Stimulated activated naive CD8-positive, alpha-beta T cell treated with anti-CD3 and anti-CD28 coated beads, Interleukin-15, Interleukin-2, amounts not matched to agents 100 U/mL and 50 U/mL, for 24 hours (primary cell): ENCODE measurements at regions not wholly inside any gene's neighbourhood (a gene's known extent, or its start where the extent isn't known, plus 50 kb on each side); places are given as distances from the start of the nearest gene placed in this dataset.
"Not testable (repeated sequence)": the region's sequence is repeated elsewhere in the genome, so short reads cannot be mapped to it uniquely, and the experiment has no call there.

Experiments used
- ATAC-seq: fragments of 150-1000 bp; cut with Tn5 transposase; one replicate; pipeline ENCODE4 v1.10.0; 2021
- DNase-seq: peaks from one replicate; pipeline ENCODE4 v3.0.0; 2021

DNA sequence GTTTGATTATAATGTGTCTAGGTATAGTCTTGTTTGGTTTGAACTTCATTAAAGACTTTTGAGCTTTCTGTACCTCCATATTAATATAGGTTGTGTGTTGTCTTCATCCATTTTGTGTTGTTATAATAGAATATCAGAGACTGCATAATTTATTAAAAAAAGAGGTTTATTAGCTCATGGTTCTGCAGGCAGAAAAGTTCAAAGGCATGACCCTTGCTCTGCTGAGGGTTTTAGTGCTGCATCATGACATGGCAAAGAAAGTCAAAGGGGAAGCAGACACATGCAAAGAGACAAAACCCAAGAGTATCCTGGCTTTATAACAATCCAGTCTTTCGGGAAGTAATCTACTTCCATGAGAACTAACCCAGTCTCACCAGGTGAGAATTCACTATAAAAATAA is 358.2 kb downstream of the EDEM1 start:
- no peak for ATAC-seq
- DNase-seq, result no peak

DNA sequence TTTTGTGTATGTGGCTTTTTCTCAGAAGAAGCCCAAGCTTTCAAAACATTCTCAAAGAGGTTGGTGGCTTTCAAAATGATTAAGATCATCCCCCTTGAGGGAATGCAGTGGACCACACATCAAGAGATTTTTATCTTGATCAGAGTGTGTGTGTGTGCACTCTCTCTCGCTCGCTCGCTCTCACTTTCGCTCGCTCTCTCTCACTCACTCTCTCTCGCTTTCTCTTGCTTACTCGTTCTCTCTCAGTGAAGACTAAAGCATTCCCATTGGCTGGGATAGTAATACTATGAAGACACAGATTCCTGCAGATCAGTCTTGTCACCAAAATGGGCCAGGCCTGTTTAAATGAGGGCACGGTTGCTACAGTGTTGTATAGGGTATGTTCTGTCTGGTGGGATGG is 365.7 kb downstream of the EDEM1 start:
- DNase-seq (no peak), ATAC-seq (no peak)

DNA sequence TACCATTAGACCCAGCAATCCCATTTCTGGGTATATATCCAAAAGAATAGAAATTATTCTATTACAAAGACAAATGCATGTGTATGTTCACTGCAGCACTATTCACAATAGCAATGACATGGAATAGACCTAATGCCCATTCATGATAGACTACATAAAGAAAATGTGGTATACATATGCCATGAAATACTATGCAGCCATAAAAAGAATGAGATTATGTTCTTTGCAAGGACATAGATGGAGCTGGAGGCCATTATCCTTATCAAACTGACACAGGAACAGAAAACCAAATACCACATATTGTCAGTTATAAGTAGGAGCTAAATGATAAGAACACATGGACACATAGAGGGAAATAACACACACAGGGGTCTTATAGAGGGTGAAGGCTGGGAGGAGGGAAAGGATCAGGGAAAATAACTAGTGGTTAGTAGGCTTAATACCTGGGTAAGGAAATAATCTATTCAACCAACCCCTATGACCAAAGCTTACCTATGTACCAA is 366.8 kb downstream of the EDEM1 start:
- DNase-seq (no peak), ATAC-seq (no peak)

DNA sequence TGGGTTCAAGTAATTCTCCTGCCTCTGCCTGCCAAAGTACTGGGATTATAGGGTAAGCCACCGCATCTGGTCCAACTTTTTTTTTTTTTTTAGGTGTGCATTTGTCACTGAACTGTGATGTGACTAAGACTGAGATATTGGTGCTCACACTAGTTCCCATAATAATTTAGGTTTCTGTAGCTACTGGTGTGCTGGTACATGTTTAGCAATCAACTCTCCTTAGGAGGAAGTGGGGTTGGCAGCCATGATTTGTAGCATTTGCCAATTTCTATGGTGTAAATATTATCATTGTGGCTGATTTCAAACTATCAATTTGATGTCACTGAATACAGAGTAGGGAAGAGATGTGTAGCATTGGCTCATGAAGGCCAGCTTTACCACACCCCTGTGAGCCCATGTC is 372.7 kb downstream of the EDEM1 start:
- DNase-seq, result no peak
- ATAC-seq, result no peak

DNA sequence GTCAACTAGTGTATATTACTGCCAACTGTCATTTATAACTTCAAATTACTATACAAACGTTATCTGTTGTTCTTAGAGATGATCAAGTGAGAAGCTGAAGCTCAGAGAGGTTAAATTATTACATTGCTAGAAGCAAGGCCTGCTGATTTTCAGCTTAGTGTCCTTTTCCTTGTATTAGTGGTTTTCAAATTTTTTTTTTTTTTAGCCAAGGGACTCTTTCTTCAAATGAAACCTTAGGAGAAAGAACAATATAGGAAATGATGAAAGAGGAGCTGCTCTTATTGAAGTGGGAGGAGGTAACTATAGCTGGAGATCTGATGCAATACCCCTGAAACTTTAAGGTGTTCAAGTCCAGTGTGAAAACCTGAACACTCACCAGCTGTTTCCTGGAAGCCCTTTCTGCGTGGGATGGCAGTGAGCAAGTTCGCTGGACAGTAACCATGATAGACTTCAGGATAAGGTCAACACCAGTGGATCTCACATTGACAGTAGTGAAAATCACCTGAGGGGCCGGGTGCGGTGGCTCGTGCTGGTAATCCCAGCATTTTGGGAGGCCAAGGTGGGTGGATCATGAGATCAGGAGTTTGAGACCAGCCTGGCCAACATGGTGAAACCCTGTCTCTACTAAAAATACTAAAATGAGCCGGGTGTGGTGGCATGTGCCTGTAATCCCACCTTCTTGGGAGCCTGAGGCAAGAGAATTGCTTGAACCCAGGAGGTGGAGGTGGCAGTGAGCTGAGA is 376.2 kb downstream of the EDEM1 start:
- no peak for ATAC-seq
- no peak for DNase-seq

DNA sequence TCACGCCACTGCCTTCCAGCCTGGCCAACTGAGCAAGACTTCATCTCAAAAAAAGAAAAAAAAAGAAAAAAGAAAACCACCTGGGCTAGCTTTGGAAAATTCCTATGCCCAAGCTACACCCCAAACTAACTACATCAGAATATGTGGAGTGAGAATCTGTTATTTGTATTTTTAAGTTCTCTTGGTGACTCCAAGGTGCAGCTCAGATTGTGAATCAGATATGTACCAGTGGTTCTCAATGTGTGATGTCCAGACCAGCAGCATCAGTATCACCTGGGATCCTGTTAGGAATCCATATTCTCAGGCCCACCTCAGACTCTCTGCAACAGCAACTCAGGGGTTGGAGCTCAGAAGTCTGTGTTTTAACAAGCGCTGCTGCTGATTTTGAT is 376.8 kb downstream of the EDEM1 start:
- DNase-seq, result no peak
- ATAC-seq, result no peak

DNA sequence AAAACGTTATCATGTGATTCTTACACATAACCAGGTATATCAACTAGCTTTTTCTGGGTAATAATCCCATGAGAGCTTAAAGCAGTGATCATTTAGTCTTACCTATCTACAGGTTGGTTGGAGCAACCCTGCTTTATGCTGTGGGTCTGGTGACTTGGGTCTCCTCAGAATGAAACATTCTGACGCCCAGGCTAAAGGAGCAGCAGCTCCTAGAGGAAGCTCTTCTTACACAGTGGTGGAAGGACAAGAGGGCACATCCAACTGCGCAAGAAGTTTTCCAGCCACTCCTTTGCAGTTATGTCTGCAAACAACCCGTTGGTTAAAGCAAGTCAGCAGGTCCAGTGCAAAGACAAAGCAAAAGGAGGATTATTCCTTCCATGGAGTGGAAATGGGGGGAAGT is 377.5 kb downstream of the EDEM1 start:
- ATAC-seq, result no peak
- no peak for DNase-seq

DNA sequence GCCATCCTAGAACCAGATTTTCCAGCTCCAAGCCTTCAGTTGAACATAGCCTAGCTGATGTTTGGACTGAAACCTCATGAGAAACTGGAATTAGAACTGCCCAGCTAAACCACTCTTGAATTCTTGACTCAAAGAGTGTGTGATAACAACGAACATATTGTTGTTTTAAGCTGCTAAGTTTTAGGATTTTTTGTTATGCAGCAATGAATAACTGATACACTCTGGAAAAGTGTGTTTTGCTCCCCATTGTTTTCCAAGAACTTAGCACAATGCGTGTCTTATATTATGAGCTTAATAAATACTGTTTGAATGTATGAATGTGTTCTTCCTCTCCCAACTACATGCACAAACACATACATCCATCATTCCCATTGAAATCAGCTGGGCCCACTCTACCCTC is 379.6 kb downstream of the EDEM1 start:
- DNase-seq (no peak), ATAC-seq (no peak)

DNA sequence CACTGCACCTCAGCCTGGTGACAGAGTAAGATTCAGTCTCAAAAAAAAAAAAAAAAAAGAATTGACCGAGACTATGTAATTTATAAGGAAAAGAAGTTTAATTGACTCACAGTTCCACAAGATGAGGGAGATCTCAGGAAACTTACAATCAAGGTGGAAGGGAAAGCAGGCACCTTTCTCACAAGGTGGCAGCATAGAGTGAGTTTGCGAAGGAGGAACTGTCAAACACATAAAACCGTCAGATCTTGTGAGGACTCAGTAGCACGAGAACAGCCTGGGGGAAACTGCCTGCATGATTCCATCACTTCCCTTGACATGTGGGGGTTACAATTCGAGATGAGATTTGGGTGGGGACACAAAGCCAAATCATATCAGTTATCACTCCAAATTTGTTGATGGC is 380.9 kb downstream of the EDEM1 start:
- DNase-seq, result no peak
- ATAC-seq, result no peak

DNA sequence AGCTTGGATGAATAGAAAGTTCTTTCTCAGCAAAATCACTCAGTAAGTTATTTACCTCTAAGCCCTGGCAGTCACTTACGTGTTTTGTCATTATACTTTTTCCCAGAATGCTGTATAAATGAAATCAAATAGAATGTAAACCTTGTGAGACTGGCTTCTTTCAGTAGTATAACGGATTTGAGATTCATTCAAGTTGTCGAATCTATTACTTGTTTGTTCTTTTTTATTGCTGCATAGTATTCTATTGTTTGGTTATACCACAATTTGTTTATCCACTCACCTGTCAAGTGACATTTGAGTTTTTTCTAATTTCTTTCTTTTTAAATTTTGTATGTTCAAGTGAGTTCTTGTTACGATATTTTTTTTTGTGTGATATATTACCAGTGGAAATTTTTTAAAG is 381.6 kb downstream of the EDEM1 start:
- ATAC-seq, result no peak

DNA sequence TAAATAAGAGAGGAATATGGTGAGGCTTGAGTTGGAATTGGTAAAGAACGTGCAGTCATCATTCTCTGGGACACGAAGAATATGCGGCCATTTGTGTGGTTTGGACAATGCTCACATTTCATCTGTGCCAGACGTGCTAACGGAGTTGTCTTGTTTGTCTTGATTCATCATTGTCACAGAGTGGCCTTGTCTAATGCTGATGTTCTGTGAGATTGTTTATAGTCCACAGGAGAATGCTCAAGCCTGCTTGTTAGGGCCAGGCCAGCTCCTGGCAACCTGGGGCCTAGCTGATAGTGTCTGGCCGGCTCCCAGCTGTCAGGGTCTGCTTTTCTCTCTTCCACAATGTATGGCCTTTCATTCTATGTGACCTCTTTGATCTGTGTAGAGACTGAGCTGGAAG is 384.7 kb downstream of the EDEM1 start:
- DNase-seq (no peak), ATAC-seq (no peak)

More for the DNA sequence above, 381.6 kb downstream of the EDEM1 start:
- DNase-seq, result no peak

DNA sequence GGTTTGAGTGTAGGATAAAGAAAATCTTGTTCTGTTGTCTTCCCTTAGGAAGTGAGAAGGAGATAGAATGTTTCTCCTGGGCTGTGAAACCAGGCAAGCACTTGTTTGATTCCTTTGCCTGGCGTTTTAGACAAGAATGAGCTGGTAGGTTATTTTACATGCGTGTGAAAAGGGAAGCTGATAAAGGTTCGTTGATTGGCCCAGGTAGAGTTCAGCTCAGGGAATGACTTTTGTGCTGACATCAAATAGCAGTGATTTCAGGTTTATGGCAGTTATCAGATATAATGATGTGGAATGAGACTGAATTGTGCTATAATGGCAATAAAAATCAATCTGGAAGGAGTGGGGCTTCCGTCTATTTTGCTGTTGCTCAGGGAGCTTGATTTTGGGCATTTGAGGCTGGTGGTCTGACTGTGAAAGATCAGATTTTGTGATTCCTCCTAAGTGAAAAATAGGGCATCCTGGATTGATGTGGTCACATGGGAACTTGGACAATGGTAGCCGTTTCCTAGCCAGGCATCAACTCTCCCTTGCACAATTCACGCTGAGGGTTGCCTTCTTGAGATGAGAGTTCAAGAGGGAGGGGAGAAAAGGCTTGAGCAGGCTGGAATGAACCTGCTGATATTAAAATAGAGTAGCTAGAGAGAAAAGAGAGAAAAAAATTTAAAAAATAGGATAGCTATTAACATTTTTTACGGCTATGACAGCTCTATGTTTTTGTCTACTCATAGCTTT is 388.9 kb downstream of the EDEM1 start:
- DNase-seq, result no peak
- no peak for ATAC-seq

DNA sequence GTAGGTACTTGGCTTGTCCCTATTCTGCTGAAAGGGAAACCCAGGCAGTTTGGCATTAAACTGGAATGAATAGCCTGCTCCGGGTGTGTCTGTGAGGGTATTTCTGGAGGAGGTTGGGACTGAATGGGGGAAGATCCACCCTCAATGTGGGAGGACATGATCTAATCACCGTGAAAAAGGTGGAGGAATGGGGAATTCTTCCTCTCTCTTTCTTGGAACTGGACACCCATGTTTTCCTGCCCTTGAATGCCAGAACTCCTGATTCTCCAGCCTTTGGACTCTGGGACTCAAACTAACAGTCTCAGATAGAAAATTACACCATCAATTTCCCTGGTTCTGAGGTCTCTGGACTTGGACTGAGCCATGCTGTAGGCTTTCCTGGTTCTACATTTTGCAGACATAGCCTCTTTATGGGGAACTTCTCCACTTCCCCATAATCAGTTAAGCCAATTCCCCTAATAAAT is 391.7 kb downstream of the EDEM1 start:
- no peak for ATAC-seq
- DNase-seq, result no peak

DNA sequence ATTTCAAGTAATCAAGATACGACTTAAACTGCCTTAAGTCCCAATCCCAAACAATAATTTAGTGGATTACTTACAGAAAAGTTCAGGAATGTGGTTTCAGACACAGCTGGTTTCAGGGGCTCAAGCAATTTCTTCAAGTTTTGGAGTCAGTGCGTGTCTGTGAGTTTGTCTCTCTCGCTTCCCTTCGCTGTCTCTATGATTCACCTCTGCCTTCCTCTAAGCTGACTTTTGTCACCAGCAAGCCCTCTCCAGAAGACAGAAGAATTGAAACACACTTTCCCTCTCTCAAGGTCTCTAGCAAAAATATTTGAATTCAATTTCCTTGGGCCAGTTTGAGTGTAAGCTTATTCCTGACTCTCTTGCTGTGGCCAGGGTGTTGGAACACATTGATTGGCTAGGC is 392.4 kb downstream of the EDEM1 start:
- DNase-seq, result no peak
- ATAC-seq, result no peak

DNA sequence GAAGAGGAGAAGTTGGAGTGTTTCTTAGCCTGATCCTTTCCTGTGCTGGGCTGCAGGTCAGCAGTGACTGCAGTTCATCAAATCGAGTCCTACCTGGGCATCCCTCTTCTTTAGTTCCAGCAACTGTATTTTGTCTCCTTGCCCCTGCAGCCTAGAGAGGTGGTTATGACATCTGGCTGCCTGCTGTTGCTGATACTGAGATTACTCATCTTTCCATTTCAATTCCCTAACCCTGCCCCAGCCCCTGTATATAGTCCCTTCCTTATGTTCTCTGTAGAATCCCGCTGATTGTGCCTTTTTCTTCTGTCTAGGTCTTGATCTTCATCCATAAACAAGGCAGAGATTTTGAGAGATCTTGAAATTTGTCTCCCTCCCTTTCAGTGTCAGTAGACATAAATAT is 393.3 kb downstream of the EDEM1 start:
- no peak for ATAC-seq

DNA sequence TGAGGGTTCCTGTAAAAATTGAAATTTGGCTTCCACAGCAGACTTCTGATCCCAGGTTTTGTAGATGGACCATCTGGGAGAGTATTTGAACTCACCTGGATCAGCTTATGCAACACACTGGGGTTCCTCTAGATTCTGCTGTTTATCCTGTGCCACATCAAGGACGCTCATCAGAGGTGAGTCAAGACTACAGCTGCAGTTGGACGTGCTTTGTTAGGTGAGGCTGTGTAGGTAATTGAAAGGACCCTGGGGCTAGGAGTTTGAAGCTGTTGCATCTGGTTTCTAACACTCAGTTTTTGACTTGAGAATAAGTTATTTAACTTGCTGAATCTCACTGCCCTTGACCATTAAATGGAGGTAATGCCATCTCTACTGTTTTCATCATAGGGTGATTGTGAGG is 394.2 kb downstream of the EDEM1 start:
- DNase-seq, result no peak
- ATAC-seq, result no peak

More for the DNA sequence above, 393.3 kb downstream of the EDEM1 start:
- no peak for DNase-seq

DNA sequence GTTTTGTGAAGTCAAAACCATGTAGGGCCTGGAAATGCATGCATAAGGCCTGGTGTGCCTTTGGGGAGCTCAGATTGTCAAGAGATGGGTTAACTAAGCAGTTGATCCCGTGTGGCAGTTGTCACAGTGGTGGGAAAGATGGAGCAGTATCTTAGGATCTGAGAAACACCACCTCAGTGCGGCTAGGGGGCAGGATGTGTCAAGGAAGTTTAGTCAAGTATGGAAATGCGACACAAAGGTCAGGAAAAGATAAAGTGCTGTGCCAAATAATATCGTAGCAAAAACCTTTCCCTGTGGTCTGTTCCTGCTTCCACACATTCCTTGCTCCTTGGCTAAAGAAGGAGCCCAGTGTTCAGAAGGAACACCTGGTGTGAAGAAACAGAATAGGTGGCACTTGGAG is 396.4 kb downstream of the EDEM1 start:
- no peak for ATAC-seq

DNA sequence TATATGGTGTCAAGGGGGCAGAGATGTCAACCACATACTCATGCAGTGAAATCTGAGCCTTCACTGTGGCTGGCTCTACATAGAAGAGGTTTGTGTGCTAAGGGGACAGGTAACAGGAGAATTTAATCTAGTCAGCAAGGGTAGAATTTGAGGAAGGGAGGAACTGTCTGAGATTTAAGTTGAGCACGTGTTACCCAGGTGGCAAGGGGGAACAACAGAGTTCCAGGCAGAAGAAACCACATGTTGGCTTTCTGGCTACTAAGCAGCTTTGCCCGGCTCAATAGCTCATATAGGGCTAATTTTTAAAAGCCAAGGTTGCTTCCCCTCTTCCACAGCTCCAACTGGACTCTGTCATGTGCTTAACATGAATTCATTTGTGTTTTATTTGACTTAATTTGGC is 397.6 kb downstream of the EDEM1 start:
- DNase-seq (no peak), ATAC-seq (no peak)

More for the DNA sequence above, 396.4 kb downstream of the EDEM1 start:
- no peak for DNase-seq

DNA sequence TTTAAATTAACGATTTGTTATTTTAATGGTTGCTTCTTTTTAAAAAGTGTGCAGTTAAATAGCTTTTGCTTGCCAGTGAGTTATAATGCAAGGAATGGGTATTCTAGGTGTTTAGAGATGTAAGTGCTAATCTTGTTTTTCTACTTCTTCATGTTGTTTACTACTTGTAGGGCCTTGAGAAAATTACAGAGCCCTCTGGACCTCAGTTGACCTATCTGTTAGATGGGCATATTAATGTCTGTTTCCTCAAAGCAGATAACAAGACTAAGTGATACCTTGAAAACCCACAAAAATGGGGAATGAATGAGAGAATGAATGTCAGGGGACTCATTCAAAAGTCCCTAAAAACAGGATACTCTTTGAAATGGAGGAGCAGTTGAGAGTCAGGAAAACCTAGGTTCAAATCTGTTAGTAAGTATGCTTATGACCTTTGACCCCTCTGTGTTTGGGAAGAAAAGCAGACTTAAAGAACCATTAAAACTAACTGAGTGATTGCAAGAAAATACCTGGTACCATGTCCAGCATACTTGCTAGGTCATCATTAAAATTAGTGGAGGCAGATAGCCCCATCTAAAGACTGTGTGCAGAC is 419.5 kb downstream of the EDEM1 start:
- ATAC-seq, result no peak
- no peak for DNase-seq

DNA sequence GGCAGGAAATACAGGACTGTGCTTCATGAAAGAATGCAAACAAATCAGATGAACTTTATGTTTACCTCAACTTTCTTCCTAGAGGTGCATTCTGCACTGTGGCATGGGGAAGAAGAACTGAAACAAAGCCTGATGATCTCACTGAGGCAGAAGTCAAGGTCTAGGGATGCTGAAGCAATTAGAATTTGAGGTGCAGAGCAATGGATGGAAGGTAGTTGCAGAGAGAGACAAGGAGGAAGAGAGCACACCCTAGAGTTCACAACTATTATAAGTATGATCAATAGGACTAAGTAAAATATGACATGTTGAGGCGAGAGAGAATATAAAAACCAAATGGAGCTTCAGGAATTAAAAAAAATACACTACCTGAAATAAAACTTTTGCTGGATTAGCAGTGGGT is 420.1 kb downstream of the EDEM1 start:
- DNase-seq (no peak), ATAC-seq (no peak)

DNA sequence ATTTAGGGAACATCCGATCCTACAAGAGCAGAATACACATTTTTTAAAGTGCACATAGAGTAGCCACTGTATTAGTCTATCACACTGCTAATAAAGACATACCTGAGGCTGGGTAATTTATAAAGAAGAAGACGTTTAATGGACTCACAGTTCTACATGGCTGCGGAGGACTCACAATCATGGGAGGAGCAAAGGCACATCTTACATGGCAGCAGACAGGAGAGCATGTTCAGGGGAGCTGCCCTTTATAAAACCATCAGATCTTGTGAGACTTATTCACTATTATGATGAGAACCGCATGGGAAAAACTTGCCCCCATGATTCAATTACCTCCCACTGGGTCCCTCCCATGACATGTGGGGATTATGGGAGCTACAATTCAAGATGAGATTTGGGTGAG is 421.5 kb downstream of the EDEM1 start:
- not testable (repeated sequence) for DNase-seq, ATAC-seq

DNA sequence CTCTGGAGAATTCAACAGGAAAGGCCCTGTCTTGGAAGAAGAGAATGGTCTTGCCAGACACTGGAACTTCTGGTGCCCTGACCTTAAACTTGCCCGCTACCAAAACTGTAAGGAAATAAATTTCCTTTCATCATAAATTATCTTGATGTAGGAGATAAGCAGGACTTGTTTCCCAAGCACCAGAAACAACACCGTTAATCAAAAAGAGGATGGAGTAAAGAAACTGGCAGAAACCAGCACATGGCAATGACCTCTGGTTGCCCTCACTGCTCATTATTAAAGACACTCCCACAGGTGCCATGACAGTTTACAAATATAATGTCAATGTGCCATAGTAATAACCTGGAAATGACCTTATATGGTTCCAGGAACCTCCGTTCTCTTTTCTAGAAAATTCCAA is 426.1 kb downstream of the EDEM1 start:
- ATAC-seq (no peak), DNase-seq (no peak)

DNA sequence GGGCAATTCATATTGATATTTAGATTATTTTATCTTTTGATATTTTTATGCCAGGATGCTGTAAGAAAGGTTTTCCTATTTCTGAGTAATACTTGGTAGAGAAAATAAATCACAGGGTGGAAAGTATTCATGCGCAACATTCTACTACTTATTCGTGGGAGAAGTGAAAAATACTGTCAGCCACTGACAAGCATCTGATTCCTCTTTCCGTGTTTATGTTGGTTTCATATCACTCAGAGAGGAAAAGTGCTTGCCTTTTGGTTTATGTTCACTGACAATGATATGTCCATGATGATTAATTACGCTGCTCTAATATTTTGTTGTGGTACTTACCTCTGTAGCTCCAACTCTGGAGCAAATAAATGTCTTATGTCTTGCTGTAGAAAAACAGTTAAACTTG is 429.4 kb downstream of the EDEM1 start:
- ATAC-seq (no peak), DNase-seq (no peak)
